Stromal cell of bone marrow (primary cell): ENCODE measurements at regions not wholly inside any gene's neighbourhood (a gene's known extent, or its start where the extent isn't known, plus 50 kb on each side); places are given as distances from the start of the nearest gene placed in this dataset.

ENCODE experiments used
- DNase-seq: peaks from one replicate; pipeline ENCODE4 v3.0.0-alpha.2; 2012; ENCODE audit warnings: low read depth

GRCh38 chr20:8935878-8936277, 133.0 kb upstream of the PLCB4 start:
- DNase-seq: no peak

DNA sequence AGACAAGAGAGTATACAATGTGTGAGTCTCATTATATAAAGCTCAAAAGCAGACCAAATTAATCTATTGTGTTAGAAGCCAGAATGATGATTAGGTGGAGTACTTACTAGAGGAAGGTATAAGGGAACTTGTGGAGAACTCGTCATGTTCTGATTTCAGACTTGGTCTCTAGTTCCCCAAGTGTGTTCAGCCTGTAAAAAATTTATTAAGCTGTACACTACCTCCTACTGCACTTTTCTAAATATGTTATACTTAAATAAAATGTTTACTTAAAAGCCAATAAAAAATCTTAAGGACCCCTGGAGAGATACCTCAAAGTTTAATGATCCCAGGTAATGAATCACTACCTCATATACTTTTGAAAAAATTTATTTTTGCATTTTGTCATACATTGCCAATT, 130.4 kb upstream of the PLCB4 start:
- no peak for DNase-seq

GRCh38 chr20:8940326-8940725, 128.6 kb upstream of the PLCB4 start:
- DNase-seq: peak; percentile 61

DNA sequence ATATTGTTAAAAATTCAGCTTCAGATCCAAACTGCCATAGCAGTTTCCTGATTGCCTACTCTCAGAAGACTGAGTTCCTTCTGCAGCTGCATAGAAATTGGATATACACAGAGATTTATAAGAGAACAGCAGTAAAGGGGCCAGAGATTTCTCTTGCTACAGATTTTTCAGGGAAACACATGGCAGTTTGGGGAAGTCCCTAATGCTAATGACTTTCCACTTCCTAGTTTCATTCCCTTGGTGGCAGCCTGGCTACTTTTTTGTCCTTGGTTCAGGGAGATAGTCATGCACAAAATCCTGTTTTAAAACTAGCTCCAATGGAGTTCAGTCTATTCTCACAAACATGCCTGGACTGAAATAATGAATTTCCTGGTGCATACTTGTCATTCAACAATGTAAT, 125.3 kb upstream of the PLCB4 start:
- DNase-seq: no peak

DNA sequence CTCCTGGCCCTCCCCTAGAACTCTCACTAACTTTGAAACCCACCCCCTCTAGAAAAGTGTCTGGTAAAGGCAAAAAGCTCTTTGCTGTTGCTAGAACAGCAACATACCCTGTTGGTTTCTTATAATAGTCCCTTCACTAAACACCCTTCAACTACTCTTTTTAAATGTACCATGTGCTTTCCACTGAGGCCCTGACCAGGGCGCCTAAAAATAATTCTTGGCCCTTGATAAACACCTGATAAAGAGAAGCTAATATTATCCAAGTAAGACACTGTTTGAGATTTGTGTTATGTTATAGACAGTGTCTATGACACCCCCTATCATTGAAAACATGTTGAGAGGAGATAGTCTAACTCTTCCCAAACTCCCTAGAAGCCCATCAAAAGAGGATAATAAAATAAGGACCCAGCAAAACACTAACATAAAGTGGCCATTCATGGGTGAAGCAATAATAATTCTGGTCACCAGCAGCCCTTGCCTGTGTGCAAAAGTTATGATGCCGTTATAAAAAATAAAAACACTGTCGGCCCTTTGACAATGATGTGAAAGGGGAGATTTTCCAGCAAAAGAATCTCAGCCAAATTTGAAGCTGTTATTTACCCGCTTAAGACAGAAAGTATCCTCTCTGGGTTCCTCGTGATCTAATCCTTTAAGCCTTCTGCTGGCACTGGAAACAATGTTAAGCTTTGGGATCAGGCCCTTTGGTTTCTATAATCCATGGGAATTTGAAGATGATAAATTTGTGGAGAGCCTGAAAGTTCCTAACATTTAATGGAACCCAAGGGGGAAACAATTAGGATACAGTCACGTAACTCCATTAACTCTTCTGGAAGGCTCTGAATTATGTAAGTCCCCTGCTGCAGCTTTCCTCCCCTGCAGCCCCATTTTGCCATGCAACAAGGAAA, 122.6 kb upstream of the PLCB4 start:
- peak; percentile 53 for DNase-seq

- no peak for DNase-seq
These were observed 120.4 kb upstream of the PLCB4 start for GRCh38 chr20:8948442-8949020.

DNA sequence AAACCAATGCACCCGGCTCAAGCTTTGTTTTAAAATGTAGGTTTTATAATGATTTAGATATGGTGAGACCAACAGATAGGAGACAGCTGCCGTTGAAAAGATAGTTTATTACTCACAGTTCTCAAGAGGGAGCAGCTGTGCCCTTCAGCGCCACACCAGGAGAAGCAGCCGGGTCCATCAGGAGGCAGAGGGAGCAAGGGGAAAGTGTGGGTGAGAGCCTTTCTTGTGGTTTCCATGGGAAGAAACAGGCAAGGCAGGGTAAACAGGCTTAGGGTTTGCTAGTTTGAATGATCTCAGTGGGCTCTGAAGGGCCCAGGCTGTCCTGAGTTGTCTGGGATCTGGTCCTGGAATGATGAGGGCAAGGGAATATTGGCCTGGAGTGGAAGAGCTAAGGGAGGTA, 117.7 kb upstream of the PLCB4 start:
- no peak for DNase-seq

DNA sequence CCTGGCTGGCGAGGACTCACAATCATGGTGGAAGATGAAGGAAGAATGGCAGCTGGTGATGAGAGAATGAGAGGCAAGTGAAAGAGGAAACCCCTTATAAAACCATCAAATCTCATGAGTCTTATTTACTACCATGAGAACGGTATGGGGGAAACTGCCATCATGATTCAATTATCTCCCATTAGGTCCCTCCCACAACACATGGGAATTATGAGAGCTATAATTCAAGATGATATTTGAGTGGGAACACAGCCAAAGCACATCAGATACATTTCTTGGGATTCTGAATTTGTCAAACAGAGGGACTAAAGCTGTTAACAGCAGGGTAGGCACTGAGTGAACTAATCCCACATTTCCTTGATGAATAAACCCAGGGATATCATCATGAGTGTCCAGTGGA, 116.2 kb upstream of the PLCB4 start:
- DNase-seq: no peak

GRCh38 chr20:8953300-8953699, 115.6 kb upstream of the PLCB4 start:
- DNase-seq: no peak

DNA sequence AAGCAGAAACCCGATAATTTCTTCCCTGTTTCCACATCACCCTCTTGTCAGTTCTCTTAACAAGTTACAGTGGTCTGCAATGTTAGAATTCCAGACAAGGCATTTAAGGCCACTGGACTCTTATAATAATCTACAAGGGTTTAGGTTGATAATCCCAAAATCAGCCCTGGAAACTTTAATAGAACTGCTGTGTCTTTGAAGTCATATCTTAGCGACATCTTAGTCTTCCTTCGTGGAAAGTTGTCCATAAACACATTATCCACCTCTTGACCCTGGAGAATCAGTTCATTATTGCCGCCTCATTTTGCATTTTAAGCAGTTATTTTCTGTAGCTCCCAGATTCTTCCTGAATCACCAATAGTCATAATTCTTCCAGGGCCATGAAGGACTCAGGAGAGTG, 108.6 kb upstream of the PLCB4 start:
- no peak for DNase-seq

DNA sequence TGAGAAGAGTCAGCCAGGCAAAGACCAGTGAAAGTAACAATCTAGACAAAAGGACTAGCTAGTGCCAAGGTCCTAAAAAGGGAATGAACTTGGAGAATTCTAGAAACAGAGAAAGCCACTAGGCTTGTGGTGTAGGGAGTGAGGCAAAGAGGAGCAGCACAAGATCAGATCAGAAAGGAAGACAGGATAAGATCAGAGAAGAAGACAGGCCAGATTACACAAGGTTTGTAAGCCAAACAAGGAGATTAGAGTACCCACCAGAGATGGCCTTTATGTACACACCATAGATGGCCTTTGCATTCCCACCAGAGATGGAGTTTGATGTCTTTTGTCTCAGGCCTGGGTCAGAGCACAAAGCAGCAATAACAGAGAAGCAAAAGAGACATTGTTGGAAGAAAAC, 105.6 kb upstream of the PLCB4 start:
- no peak for DNase-seq

DNA sequence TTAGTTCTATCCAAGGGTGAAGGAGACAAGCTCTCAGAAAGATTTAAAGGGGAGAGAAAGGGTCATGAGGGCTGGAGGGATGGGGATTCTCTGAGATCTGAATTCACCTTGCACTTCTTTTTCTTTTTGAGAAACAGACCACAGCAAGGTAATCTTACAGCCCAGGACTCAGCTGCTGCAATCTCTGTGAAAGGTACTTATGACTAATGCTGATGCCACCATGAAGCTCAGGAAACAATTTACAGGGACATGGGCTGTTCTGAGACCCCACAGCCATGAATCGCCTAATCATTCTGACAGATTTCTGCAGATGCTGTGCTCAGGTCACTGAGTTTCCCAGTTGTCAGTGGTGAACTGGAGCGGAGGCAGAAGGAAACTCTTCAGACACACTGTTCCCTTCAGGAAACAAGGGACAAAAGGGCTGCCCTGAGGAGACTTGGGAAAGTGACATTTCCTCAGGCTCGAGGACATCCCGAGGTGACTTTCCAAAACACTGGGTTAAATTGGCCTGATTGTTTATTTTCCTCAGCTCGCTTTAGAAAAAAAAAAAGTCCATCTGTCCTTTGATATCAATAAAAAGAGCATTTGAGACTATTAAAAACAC, 103.8 kb upstream of the PLCB4 start:
- DNase-seq: no peak

GRCh38 chr20:8967641-8968245, 101.1 kb upstream of the PLCB4 start:
- DNase-seq: no peak

DNA sequence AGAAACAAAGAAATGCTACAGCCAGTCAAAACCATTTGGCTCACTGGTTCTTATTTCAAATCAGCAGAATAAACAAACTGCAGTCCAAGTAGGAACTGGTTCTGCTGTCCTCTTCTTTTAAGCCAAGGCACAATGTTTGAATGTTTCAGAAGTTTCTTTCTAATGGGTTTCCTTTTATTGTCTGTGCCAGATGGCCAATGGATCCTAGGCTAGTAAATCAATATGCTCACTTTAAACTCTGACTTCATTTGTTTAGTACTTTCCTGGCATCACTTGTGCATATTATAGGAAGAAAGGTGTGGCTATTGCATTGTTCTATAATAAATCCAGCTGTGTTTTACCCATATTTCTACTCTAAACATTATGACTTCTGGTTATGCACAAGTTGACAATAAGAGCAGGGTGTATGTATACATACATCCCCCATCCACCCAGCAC, 99.7 kb upstream of the PLCB4 start:
- no peak for DNase-seq

DNA sequence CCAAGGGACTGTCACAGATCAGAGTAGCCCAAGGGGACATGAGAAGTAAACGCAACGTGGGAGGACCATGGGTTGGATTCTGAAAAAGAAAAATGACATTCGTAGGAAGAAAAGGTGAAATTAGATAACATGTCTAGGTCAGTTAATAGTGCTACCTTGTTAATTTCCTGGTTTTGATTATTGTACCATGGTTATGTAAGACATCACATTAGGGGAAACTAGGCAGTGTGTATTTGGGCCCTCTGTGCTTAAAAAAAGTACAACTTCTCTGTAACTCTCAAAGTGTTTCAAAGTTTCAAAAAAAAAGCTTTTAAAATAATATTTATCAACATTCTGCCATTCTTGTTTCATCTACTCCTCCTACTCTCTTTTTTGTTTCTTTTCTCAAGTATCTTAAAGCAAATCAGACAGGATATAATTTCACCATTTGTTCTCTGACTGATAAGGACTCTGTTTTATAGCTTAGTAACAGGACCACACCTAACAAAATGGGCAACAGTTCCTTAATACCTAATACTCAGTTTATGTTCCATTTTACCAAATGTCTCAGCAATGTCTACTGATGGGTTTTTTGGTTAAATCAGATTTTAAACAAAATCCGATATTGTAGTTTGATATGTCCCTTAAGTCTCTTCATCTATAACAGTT, 97.1 kb upstream of the PLCB4 start:
- no peak for DNase-seq

GRCh38 chr20:8972963-8973705, 95.8 kb upstream of the PLCB4 start:
- DNase-seq: no peak

GRCh38 chr20:8974009-8974708, 94.7 kb upstream of the PLCB4 start:
- DNase-seq: no peak

DNA sequence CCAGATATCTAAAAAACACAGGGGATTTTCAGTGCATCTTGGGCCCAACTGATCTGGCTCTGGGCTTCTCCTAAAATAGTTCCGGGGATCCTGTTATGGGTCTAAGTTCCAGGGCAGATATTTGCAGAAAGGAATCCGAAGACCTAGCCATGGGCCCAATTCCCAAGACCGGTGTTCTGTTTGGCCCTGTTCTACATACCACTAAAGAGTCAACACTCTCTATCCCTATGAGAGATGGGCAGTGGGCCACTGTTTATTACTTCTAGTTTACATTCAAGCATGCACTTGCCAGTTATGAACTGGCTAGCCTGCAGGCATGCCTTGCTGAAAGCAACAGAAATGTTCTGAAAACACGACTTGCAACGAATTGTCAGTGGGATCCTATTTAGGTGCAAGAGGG, 87.4 kb upstream of the PLCB4 start:
- no peak for DNase-seq

DNA sequence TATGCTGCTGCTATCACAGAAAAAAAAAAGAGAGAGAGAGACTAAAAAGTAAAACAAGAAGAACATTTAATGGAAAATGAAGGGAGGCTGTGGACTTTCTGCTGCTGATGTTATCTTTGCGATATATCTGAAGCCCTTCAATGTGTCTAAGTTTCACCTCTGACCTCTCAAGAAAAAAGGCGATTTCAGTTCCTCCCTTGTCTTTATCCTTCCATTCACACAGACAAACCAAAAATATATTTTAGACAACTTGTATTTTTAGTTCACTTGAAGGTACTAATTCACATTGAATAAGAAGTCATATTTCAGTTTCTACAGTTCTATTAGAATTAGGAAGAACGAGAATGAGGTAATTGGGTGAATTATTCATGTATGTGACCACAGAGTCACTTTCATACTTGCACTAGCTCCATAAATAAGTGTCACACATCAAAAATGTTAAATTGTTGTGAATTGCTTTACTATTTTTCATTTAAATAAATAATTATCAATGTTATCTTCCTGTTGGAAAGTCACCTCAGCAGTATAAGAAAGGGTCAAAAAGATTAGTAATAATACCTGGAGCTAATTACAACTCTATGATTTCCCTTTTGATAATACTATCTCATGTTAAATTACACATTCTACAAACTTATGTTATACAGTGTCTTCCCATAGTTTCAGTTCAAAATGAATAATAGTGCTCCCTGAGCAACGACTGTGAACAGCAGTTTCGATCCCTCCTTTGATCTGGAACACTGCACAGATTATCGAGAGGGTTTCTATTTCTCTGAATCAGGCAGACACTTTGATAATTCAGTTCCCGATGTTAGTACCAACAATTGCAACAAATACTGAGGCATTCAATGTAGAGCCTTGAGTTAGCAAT, 85.2 kb upstream of the PLCB4 start:
- DNase-seq: no peak

DNA sequence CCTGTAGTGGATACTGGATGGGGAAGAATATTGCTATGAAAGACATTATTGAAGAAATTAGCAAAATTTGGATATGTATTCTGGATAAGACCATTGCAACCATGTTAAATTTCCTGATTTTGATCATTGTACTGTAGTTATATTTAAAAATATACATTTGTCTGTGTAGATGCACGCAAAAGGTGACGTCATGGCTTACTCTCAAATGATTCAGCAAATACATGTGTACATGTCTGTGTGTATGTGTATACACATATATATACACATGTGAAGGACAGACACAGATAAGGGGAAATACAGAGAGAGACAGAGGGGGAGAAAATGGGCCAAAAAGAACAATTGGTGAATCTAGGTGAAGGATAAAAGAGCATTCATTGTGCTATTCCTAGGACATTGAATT, 82.3 kb upstream of the PLCB4 start:
- DNase-seq: no peak
